ENCODE measurements at regions not wholly inside any gene's neighbourhood (a gene's known extent, or its start where the extent isn't known, plus 50 kb on each side); places are given as distances from the start of the nearest gene placed in this dataset.

DNA sequence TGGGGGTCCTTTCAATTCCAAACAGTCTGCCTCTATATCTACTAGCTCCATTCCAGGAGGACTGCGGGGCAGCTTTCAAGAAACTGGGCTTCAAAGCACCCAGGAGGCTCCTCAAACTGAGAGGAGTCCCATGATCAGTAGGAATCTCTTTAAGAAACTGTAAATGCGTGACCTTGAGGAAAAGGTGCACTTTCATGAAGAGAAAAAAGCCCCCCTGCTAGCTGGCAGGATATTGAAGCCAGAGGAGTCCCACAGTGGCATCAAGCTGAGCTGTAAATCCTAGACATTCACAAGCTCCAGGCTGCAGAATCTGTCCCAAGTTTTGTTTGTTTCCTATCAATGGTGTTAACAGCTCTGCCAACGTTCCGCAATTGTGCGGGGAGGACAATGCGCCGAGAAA is 790.1 kb downstream of the SLC4A3 start:
- TF ChIP-seq, protein P1, sequence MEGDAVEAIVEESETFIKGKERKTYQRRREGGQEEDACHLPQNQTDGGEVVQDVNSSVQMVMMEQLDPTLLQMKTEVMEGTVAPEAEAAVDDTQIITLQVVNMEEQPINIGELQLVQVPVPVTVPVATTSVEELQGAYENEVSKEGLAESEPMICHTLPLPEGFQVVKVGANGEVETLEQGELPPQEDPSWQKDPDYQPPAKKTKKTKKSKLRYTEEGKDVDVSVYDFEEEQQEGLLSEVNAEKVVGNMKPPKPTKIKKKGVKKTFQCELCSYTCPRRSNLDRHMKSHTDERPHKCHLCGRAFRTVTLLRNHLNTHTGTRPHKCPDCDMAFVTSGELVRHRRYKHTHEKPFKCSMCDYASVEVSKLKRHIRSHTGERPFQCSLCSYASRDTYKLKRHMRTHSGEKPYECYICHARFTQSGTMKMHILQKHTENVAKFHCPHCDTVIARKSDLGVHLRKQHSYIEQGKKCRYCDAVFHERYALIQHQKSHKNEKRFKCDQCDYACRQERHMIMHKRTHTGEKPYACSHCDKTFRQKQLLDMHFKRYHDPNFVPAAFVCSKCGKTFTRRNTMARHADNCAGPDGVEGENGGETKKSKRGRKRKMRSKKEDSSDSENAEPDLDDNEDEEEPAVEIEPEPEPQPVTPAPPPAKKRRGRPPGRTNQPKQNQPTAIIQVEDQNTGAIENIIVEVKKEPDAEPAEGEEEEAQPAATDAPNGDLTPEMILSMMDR (IDR thresholded peaks at IDR 0.05; ENCODE audit: insufficient read depth, low read depth, low read length): no peak
- Histone ChIP-seq H3K36me3 (ENCODE audit: control insufficient read depth, insufficient read depth, low read length) (no peaks in the 10 kb centered on the region), H3K4me3 (ENCODE audit: low read depth, low read length) (no peak overlapping the region), H3K27me3 (ENCODE audit: control insufficient read depth, insufficient read depth, low read length) (no peaks in the 10 kb centered on the region)
- ChIA-PET CTCF (interaction anchor here (1.3 kb wide), 1 partner anchor 34 kb away, joined by 3 read pairs; no protein-coding TSS in a partner anchor), POLR2A (no interaction called here)
- no peak for DNase-seq (ENCODE audit: low read depth)

DNA sequence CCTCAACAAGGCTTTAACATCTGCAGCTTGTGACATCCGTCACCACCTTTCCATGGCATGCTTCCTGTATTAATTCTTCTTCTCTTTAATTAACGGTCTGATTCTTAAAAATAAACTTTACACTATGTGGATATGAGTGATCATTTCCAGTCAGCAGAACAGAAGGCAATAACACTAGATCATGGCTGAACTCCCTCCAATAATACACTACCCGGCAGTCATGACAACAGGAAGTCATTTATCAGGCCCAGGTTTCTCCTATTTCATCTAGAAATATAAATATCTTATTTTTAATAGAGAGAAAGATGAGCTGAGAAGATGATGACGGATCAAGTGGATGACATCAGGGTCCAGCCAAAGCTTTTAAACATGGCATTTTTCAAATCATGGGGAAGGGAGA is 792.2 kb downstream of the SLC4A3 start:
- no peak overlapping the region for H3K4me3 ChIP-seq (ENCODE audit: low read depth, low read length)
- TF ChIP-seq, protein P1 (IDR thresholded peaks at IDR 0.05; ENCODE audit: insufficient read depth, low read depth, low read length): no peak
- ChIA-PET CTCF (interaction anchor here (1.7 kb wide), 1 partner anchor 9 kb away, joined by 7 read pairs; no protein-coding TSS in a partner anchor), POLR2A (no interaction called here)
- DNase-seq (ENCODE audit: low read depth): no peak
- H3K27me3 ChIP-seq (ENCODE audit: control insufficient read depth, insufficient read depth, low read length): no peaks in the 10 kb centered on the region
- H3K36me3 ChIP-seq (ENCODE audit: control insufficient read depth, insufficient read depth, low read length): no peaks in the 10 kb centered on the region

DNA sequence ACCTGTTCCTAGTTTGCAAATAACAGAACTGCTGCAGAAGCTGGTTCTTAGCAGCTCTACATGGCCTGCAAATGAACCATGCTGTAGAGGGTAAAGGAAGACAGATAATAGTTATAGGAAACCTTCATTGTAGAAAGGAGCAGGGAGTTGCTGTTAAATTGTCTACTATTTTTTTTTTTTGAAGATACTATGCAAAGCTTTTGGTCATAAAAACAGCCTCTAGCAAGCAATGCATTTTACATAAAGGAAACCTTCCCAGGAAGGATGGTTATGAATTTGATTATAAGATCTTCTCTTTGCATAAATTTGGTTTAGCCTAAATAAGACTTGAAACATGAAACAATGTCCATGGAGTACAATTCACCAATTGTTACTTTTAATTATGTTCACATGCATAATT is 793.4 kb downstream of the SLC4A3 start:
- CTCF ChIA-PET: no interaction called here
- TF ChIP-seq, protein P1 (IDR thresholded peaks at IDR 0.05; ENCODE audit: insufficient read depth, low read depth, low read length): no peak
- Histone ChIP-seq H3K4me3 (ENCODE audit: low read depth, low read length) (no peak overlapping the region), H3K36me3 (ENCODE audit: control insufficient read depth, insufficient read depth, low read length) (no peaks in the 10 kb centered on the region), H3K27me3 (ENCODE audit: control insufficient read depth, insufficient read depth, low read length) (no peaks in the 10 kb centered on the region)
- no peak for DNase-seq (ENCODE audit: low read depth)
- POLR2A ChIA-PET: no interaction called here

DNA sequence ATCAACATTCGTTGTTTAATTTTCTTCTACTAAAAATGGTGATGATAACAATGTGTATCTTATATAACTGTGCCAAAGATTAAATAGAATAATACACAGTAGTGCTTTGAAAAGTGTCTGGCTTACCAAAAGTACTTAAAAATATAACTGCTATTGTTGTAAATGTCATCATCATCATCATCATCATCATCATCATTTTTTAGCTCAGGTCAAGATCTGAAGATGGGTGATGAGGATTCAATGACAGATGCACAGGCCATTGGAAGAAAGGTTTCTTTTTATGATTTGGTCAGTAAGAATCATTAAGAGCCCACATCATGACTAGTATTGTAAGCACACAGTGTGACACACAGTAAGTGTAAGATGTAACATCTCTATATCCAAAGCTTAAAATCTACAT is 795.2 kb downstream of the SLC4A3 start:
- H3K4me3 ChIP-seq (ENCODE audit: low read depth, low read length): no peak overlapping the region
- no peaks in the 10 kb centered on the region for H3K27me3 ChIP-seq (ENCODE audit: control insufficient read depth, insufficient read depth, low read length)
- ChIA-PET POLR2A (no interaction called here), CTCF (no interaction called here)
- no peaks in the 10 kb centered on the region for H3K36me3 ChIP-seq (ENCODE audit: control insufficient read depth, insufficient read depth, low read length)
- TF ChIP-seq, protein P1 (IDR thresholded peaks at IDR 0.05; ENCODE audit: insufficient read depth, low read depth, low read length): no peak
- DNase-seq (ENCODE audit: low read depth): no peak

DNA sequence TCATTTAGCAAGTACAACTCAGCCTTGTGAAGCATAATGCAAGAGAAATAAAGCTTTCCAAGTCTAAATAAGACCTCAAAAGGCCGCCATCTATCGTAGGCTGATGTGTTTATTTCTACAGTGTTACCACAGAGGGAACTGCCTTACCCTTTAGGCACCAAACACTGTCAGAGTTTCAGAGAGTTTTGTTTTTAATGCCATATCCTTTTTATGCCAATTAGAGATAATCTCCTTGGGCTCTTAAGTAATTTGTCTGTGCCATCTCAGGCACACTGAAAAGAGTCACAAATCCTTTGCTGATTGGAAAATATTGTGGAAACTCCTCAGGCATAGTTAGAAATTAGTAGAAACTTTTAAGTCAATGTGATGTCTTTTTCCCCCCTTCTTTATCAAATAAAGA is 797.1 kb downstream of the SLC4A3 start:
- DNase-seq (ENCODE audit: low read depth): no peak
- H3K4me3 ChIP-seq (ENCODE audit: low read depth, low read length): no peak overlapping the region
- H3K27me3 ChIP-seq (ENCODE audit: control insufficient read depth, insufficient read depth, low read length): no peaks in the 10 kb centered on the region
- CTCF ChIA-PET: no interaction called here
- POLR2A ChIA-PET: no interaction called here
- TF ChIP-seq, protein P1 (IDR thresholded peaks at IDR 0.05; ENCODE audit: insufficient read depth, low read depth, low read length): no peak
- H3K36me3 ChIP-seq (ENCODE audit: control insufficient read depth, insufficient read depth, low read length): no peaks in the 10 kb centered on the region
